H1 (cell line): ENCODE measurements at regions not wholly inside any gene's neighbourhood (a gene's known extent, or its start where the extent isn't known, plus 50 kb on each side); places are given as distances from the start of the nearest gene placed in this dataset.

Source experiments
- CTCF ChIA-PET: fragments of 300-600 bp; sonication (Branson Sonifier 250); formaldehyde crosslinking; loops from one replicate; lab custom pipeline; 2021; ENCODE audit not compliant: partially characterized antibody; lab: Charles Lee
- POLR2A ChIA-PET: fragments of 300-600 bp; sonication (Branson Sonifier 250); formaldehyde crosslinking; loops from one replicate; lab custom pipeline; 2021; ENCODE audit warnings: inconsistent platforms; ENCODE audit not compliant: partially characterized antibody; lab: Charles Lee
- DNase-seq, 2 experiments: peaks; one replicate each; pipeline versions ENCODE4 v3.0.0 to v3.0.0-alpha.2; 2010 to 2022; ENCODE audit warnings: low spot score in 2 of 2, low read depth in 1 of 2, mixed read lengths in 1 of 2
- FAIRE-seq: peaks from 2 replicates; lab custom pipeline; 2011; peaks lifted over from hg19 to GRCh38; lab: Jason Lieb, UNC
- H2AFZ ChIP-seq: 2 replicates; pipeline ENCODE4 v1.8.1; 2012; ENCODE audit warnings: low read length, inconsistent platforms
- H2AK5ac ChIP-seq: 2 replicates; pipeline ENCODE4 v1.6.1; 2013; ENCODE audit warnings: low read depth, low read length
- H2BK120ac ChIP-seq: replicated peaks from 2 replicates; pipeline ENCODE3; 2013; ENCODE audit warnings: low read depth, low read length, inconsistent platforms
- H2BK12ac ChIP-seq: 2 replicates; pipeline ENCODE4 v1.6.1; 2013; ENCODE audit warnings: low read depth, low read length
- H2BK15ac ChIP-seq: 2 replicates; pipeline ENCODE4 v1.6.1; 2013; ENCODE audit warnings: low read length
- H2BK20ac ChIP-seq: 2 replicates; pipeline ENCODE4 v1.6.1; 2013; ENCODE audit warnings: low read length
- H2BK5ac ChIP-seq: 2 replicates; pipeline ENCODE4 v1.6.1; 2013; ENCODE audit warnings: low read depth, low read length
- H3K14ac ChIP-seq: 2 replicates; pipeline ENCODE4 v1.6.1; 2013; ENCODE audit warnings: inconsistent platforms; ENCODE audit not compliant: insufficient read length
- H3K18ac ChIP-seq: 2 replicates; pipeline ENCODE4 v1.6.1; 2013; ENCODE audit warnings: low read length; ENCODE audit errors: extremely low read depth
- H3K23ac ChIP-seq: 2 replicates; pipeline ENCODE4 v1.6.1; 2013; ENCODE audit warnings: inconsistent platforms; ENCODE audit not compliant: insufficient read length
- H3K23me2 ChIP-seq: 2 replicates; pipeline ENCODE4 v1.6.1; 2013; ENCODE audit warnings: low read depth, low read length
- H3K27ac ChIP-seq: 2 replicates; pipeline ENCODE4 v1.6.1; 2011; ENCODE audit warnings: low read depth, low read length, inconsistent platforms
- H3K27me3 ChIP-seq, 4 experiments: replicated peaks in 1 of 4; 1 replicate in 1 of 4; 2 replicates in 3 of 4; pipeline versions ENCODE4 v1.6.1 to v1.8.1; 2011 to 2013; ENCODE audit warnings: low read length in 3 of 4, mild to moderate bottlenecking in 3 of 4, inconsistent platforms in 2 of 4, mixed read lengths in 2 of 4, moderate library complexity in 1 of 4; ENCODE audit not compliant: control insufficient read depth in 3 of 4, insufficient read depth in 3 of 4; ENCODE audit errors: extremely low read depth in 1 of 4
- H3K36me3 ChIP-seq, 4 experiments: 2 replicates each; pipeline versions ENCODE4 v1.6.1 to v1.8.1; 2011 to 2013; ENCODE audit warnings: mild to moderate bottlenecking in 4 of 4, low read length in 3 of 4, moderate library complexity in 2 of 4, control low read depth in 1 of 4, inconsistent platforms in 1 of 4; ENCODE audit not compliant: insufficient read depth in 4 of 4, control insufficient read depth in 2 of 4
- H3K4ac ChIP-seq: replicated peaks from 2 replicates; pipeline ENCODE3; 2013; ENCODE audit warnings: low read length, low read depth, mixed read lengths, inconsistent platforms; ENCODE audit not compliant: insufficient read length
- H3K4me1 ChIP-seq, 4 experiments: replicated peaks in 1 of 4; 1 replicate in 1 of 4; 2 replicates in 3 of 4; pipeline versions ENCODE4 v1.6.1 to v1.8.1; 2011 to 2013; ENCODE audit warnings: low read length in 3 of 4, inconsistent platforms in 2 of 4, mixed read lengths in 1 of 4; ENCODE audit not compliant: insufficient read depth in 4 of 4, control insufficient read depth in 3 of 4
- H3K4me2 ChIP-seq, 2 experiments: 2 replicates each; pipeline versions ENCODE4 v1.6.1 to v1.8.1; 2011 to 2013; ENCODE audit warnings: low read depth in 2 of 2, low read length in 2 of 2, control low read depth in 1 of 2, inconsistent platforms in 1 of 2, mild to moderate bottlenecking in 1 of 2; ENCODE audit not compliant: insufficient read depth in 1 of 2
- H3K4me3 ChIP-seq, 4 experiments: fragments of 200-600, 300-600 bp in 1 of 4; sonication (generic), shearing (Covaris generic), sonication (Bioruptor Twin) in 1 of 4; 2 replicates each; pipeline versions ENCODE4 v1.5.1 to v1.8.1; 2011 to 2016; ENCODE audit warnings: low read length in 4 of 4, low read depth in 3 of 4, control low read depth in 2 of 4, inconsistent platforms in 2 of 4, mild to moderate bottlenecking in 2 of 4, mixed read lengths in 1 of 4, moderate library complexity in 1 of 4; ENCODE audit not compliant: insufficient read depth in 2 of 4; ENCODE audit errors: extremely low read depth in 1 of 4
- H3K56ac ChIP-seq: replicated peaks from 2 replicates; pipeline ENCODE3; 2013; ENCODE audit warnings: low read depth, mild to moderate bottlenecking, mixed read lengths, low read length, inconsistent platforms; ENCODE audit not compliant: insufficient read length
- H3K79me1 ChIP-seq: 2 replicates; pipeline ENCODE4 v1.6.1; 2013; ENCODE audit warnings: low read depth, low read length, control low read depth
- H3K79me2 ChIP-seq, 2 experiments: 2 replicates each; pipeline versions ENCODE4 v1.6.1 to v1.8.1; 2012 to 2013; ENCODE audit warnings: low read length in 2 of 2, mild to moderate bottlenecking in 2 of 2, inconsistent platforms in 1 of 2; ENCODE audit not compliant: insufficient read depth in 2 of 2, control insufficient read depth in 1 of 2
- H3K9ac ChIP-seq, 4 experiments: replicated peaks in 1 of 4; 1 replicate in 1 of 4; 2 replicates in 3 of 4; pipeline versions ENCODE4 v1.6.1 to v1.8.1; 2011 to 2013; ENCODE audit warnings: low read depth in 3 of 4, low read length in 3 of 4, control low read depth in 2 of 4, mild to moderate bottlenecking in 2 of 4, moderate library complexity in 2 of 4, inconsistent platforms in 1 of 4; ENCODE audit errors: extremely low read depth in 1 of 4
- H3K9me3 ChIP-seq, 2 experiments: 2 replicates each; pipeline versions ENCODE4 v1.6.1 to v1.8.1; 2012 to 2013; ENCODE audit warnings: mild to moderate bottlenecking in 2 of 2, moderate library complexity in 2 of 2, control low read depth in 1 of 2, inconsistent platforms in 1 of 2, low read depth in 1 of 2, low read length in 1 of 2, mixed read lengths in 1 of 2; ENCODE audit not compliant: insufficient read depth in 2 of 2
- H4K20me1 ChIP-seq, 2 experiments: replicated peaks in 1 of 2; 2 replicates each; pipeline versions ENCODE3 to v1.8.1; 2011 to 2013; ENCODE audit warnings: inconsistent platforms in 2 of 2, low read length in 2 of 2, mild to moderate bottlenecking in 1 of 2; ENCODE audit not compliant: insufficient read depth in 2 of 2, control insufficient read depth in 1 of 2
- H4K5ac ChIP-seq: 2 replicates; pipeline ENCODE4 v1.6.1; 2013; ENCODE audit warnings: low read length, low read depth, mixed read lengths, inconsistent platforms; ENCODE audit not compliant: insufficient read length
- H4K8ac ChIP-seq: 2 replicates; pipeline ENCODE4 v1.8.0; 2013; ENCODE audit warnings: mild to moderate bottlenecking, moderate library complexity, low read length, inconsistent platforms; ENCODE audit not compliant: insufficient read depth; ENCODE audit errors: extremely low read depth
- H4K91ac ChIP-seq: replicated peaks from 2 replicates; pipeline ENCODE3; 2013; ENCODE audit warnings: low read length, mixed read lengths, inconsistent platforms; ENCODE audit not compliant: insufficient read length
- CBX5 ChIP-seq: fragments of 300-800, 300-1000 bp; sonication (generic); IDR thresholded peaks from 2 replicates; pipeline ENCODE4 v1.7.1; 2016; ENCODE audit warnings: antibody characterized with exemption, low read length, low read depth
- CBX8 ChIP-seq: fragments of 300-800, 300-1000 bp; sonication (generic); IDR thresholded peaks from 2 replicates; pipeline ENCODE4 v1.7.1; 2016; ENCODE audit warnings: low read depth, low read length, borderline replicate concordance
- E2F6 ChIP-seq: IDR thresholded peaks from 2 replicates; pipeline ENCODE4 v1.6.1; 2012; ENCODE audit warnings: inconsistent platforms
- HDAC2 ChIP-seq, 2 experiments: fragments of 300-600 bp in 1 of 2; sonication (generic) in 1 of 2; IDR thresholded peaks; 2 replicates each; pipeline ENCODE4 v1.6.1; 2011 to 2012; ENCODE audit warnings: low read depth in 2 of 2, low read length in 2 of 2, mild to moderate bottlenecking in 2 of 2, moderate library complexity in 2 of 2, borderline replicate concordance in 1 of 2, inconsistent platforms in 1 of 2
- KDM5A ChIP-seq: fragments of 200-600 bp; IDR thresholded peaks from 2 replicates; pipeline ENCODE4 v1.7.1; 2012; ENCODE audit warnings: mild to moderate bottlenecking, low read length, inconsistent platforms, mixed read lengths
- POLR2AphosphoS5 ChIP-seq: IDR thresholded peaks from 2 replicates; pipeline ENCODE4 v1.6.1; 2011; ENCODE audit warnings: low read depth, low read length
- SRF ChIP-seq: IDR thresholded peaks from 2 replicates; pipeline ENCODE4 v1.6.1; 2011; ENCODE audit warnings: mild to moderate bottlenecking, low read depth, low read length, moderate library complexity
- USF2 ChIP-seq: IDR thresholded peaks from 2 replicates; pipeline ENCODE4 v1.6.1; 2011; ENCODE audit warnings: low read length, improper control_type of control experiment
- WGBS, 2 experiments: shearing (Covaris generic) in 1 of 2; methylation state at CpG; one replicate each; pipeline versions ENCODE4 v1.1.6 to v1.1.7; 2013 to 2015; ENCODE audit warnings: low lambda C conversion rate in 2 of 2, mixed read lengths in 2 of 2, inconsistent platforms in 1 of 2, low coverage in 1 of 2, missing lambda C conversion rate in 1 of 2; ENCODE audit not compliant: insufficient replicate concordance in 2 of 2, insufficient coverage in 1 of 2, insufficient read length in 1 of 2; ENCODE audit errors: extremely low coverage in 1 of 2, missing lambda C conversion rate in 1 of 2; 5-methylcytosine and 5-hydroxymethylcytosine counted together

DNA sequence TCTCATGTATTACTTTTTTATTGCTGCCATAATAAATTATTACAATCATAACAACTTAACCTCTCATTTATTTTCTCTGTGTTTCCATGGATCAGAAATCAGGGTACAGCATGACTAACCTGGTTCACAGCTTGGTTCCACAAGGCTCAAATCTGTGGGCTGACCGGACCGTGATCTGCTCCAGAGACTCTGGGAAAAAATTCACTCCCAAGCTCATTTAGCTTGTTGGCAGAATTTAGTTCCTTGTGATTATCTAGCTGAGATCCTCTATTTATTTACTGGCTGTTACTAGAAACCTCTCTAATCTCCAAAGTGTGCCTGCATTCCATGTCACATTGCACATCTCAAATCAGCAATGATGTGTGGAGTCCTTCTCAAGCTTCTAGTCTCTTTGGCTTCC lies 386.6 kb downstream of the DIPK2A start:
- H3K14ac ChIP-seq: no peak overlapping the region
- H4K8ac ChIP-seq: no peak overlapping the region
- no peak overlapping the region for H2BK5ac ChIP-seq
- H3K23ac ChIP-seq: no peak overlapping the region
- 50% methylated on average over 2 of the region's 2 CpGs; no CpG with 5 or more reads in 1 of the 2 experiments for WGBS, 2 experiments
- H3K9ac ChIP-seq: no peak overlapping the region
- DNase-seq: no peak
- H4K20me1 ChIP-seq: no peaks in the 10 kb centered on the region
- no peak for FAIRE-seq
- no peak overlapping the region for H3K4ac ChIP-seq
- H2AK5ac ChIP-seq: no peak overlapping the region
- H4K91ac ChIP-seq: no peak overlapping the region
- no peaks in the 10 kb centered on the region for H3K79me2 ChIP-seq
- no peak overlapping the region for H3K4me2 ChIP-seq
- no peak overlapping the region for H4K5ac ChIP-seq
- ChIA-PET CTCF (no interaction called here), POLR2A (no interaction called here)
- no peak overlapping the region for H3K4me3 ChIP-seq
- H3K79me1 ChIP-seq: no peaks in the 10 kb centered on the region
- H3K56ac ChIP-seq: no peak overlapping the region
- no peak overlapping the region for H3K18ac ChIP-seq
- no peaks in the 10 kb centered on the region for H3K4me1 ChIP-seq
- H3K36me3 ChIP-seq: no peaks in the 10 kb centered on the region
- no peak overlapping the region for H3K27ac ChIP-seq
- no peaks in the 10 kb centered on the region for H3K9me3 ChIP-seq
- H2BK120ac ChIP-seq: no peak overlapping the region
- no peak overlapping the region for H2BK15ac ChIP-seq
- no peak overlapping the region; the same call in 1 of the 2 replicates for H2AFZ ChIP-seq
- no peak overlapping the region for H2BK20ac ChIP-seq
- H3K27me3 ChIP-seq: no peaks in the 10 kb centered on the region
- no peaks in the 10 kb centered on the region for H3K23me2 ChIP-seq
- no peak overlapping the region for H2BK12ac ChIP-seq
- no peak for TF ChIP-seq SRF
- TF ChIP-seq E2F6: no peak
- no peak for TF ChIP-seq CBX8
- TF ChIP-seq POLR2AphosphoS5: no peak
- TF ChIP-seq CBX5: no peak
- TF ChIP-seq HDAC2 (IDR thresholded peaks at IDR 0.05; ENCODE audit: borderline replicate concordance in 1 of 2, low read depth in 2 of 2, low read length in 2 of 2): no peak
- no peak for TF ChIP-seq KDM5A
- no peak for TF ChIP-seq USF2
